Muscle of arm (tissue), 1 donor: ENCODE measurements at regions not wholly inside any gene's neighbourhood (a gene's known extent, or its start where the extent isn't known, plus 50 kb on each side); places are given as distances from the start of the nearest gene placed in this dataset.

Source experiments
- DNase-seq: peaks from one replicate; pipeline ENCODE4 v3.0.0-alpha.2; 2013

- no peak for DNase-seq
Observed at GRCh38 chr7:52980129-52980528, 55.3 kb upstream of the POM121L12 start.

GRCh38 chr7:52973126-52973525 is 62.3 kb upstream of the POM121L12 start:
- no peak for DNase-seq

- no peak for DNase-seq
Observed at GRCh38 chr7:52962402-52963076, 72.9 kb upstream of the POM121L12 start.

GRCh38 chr7:52961084-52961483 is 74.3 kb upstream of the POM121L12 start:
- no peak for DNase-seq

GRCh38 chr7:52959878-52960660 is 75.4 kb upstream of the POM121L12 start:
- no peak for DNase-seq

- no peak for DNase-seq
Observed at GRCh38 chr7:52959336-52959735, 76.1 kb upstream of the POM121L12 start.

GRCh38 chr7:52958621-52959140 is 76.8 kb upstream of the POM121L12 start:
- no peak for DNase-seq

GRCh38 chr7:52956379-52956915 is 79.0 kb upstream of the POM121L12 start:
- no peak for DNase-seq

- no peak for DNase-seq
Observed at GRCh38 chr7:52955522-52955921, 79.9 kb upstream of the POM121L12 start.

- no peak for DNase-seq
Observed at GRCh38 chr7:52944921-52945320, 90.5 kb upstream of the POM121L12 start.

- peak; percentile 36 for DNase-seq
Observed at GRCh38 chr7:52940481-52940880, 95.0 kb upstream of the POM121L12 start.

GRCh38 chr7:52938455-52939133 is 96.8 kb upstream of the POM121L12 start:
- no peak for DNase-seq

- DNase-seq = no peak
Observed at GRCh38 chr7:52936750-52937149, 98.7 kb upstream of the POM121L12 start.

GRCh38 chr7:52928591-52928990 is 106.8 kb upstream of the POM121L12 start:
- DNase-seq = no peak

- no peak for DNase-seq
Observed at GRCh38 chr7:52925332-52925731, 110.1 kb upstream of the POM121L12 start.

GRCh38 chr7:52920977-52921376 is 114.5 kb upstream of the POM121L12 start:
- no peak for DNase-seq

GRCh38 chr7:52917982-52918578 is 117.4 kb upstream of the POM121L12 start:
- no peak for DNase-seq

GRCh38 chr7:52911795-52912194 is 123.6 kb upstream of the POM121L12 start:
- DNase-seq = no peak

- DNase-seq = no peak
Observed at GRCh38 chr7:52911326-52911725, 124.1 kb upstream of the POM121L12 start.

GRCh38 chr7:52909935-52910334 is 125.5 kb upstream of the POM121L12 start:
- no peak for DNase-seq

- no peak for DNase-seq
Observed at GRCh38 chr7:52909131-52909530, 126.3 kb upstream of the POM121L12 start.

- DNase-seq = peak; percentile 37
Observed at GRCh38 chr7:52897713-52898112, 137.7 kb upstream of the POM121L12 start.
